Endothelial cell of umbilical vein (primary cell): ENCODE measurements at regions not wholly inside any gene's neighbourhood (a gene's known extent, or its start where the extent isn't known, plus 50 kb on each side); places are given as distances from the start of the nearest gene placed in this dataset.

Experiments used
- BruUV-seq: library from RNA; stranded (reverse); fragments of 400-500 nt; replicated peaks from 2 replicates; lab custom pipeline; 2021; lab: Mats Ljungman, UMichigan
- CTCF ChIA-PET: fragments of 300-600, 350-600 bp; sonication (Branson Sonifier 250); formaldehyde crosslinking; loops from one replicate; lab custom pipeline; 2021; ENCODE audit warnings: antibody characterized with exemption, inconsistent platforms; lab: Charles Lee
- POLR2A ChIA-PET: fragments of 300-600, 350-600 bp; sonication (Branson Sonifier 250); formaldehyde crosslinking; loops from one replicate; lab custom pipeline; 2021; ENCODE audit warnings: antibody characterized with exemption, inconsistent platforms; lab: Charles Lee
- DNase-seq: peaks from one replicate; pipeline ENCODE4 v3.0.0-alpha.2; 2011; ENCODE audit warnings: low read depth, low spot score
- FAIRE-seq: peaks from 2 replicates; lab custom pipeline; 2011; peaks lifted over from hg19 to GRCh38; lab: Jason Lieb, UNC
- H2AFZ ChIP-seq: 2 replicates; pipeline ENCODE4 v1.6.0; 2012; ENCODE audit warnings: low read depth, low read length, control low read depth, inconsistent platforms
- H3K27ac ChIP-seq: 2 replicates; pipeline ENCODE4 v1.5.1; 2011; ENCODE audit warnings: low read depth, mild to moderate bottlenecking, control low read depth, low read length, moderate library complexity; ENCODE audit not compliant: insufficient read depth
- H3K27me3 ChIP-seq, 2 experiments: 2 replicates each; pipeline versions ENCODE4 v1.6.0 to v1.6.1; 2011; ENCODE audit warnings: low read length in 2 of 2, mixed read lengths in 1 of 2; ENCODE audit not compliant: control insufficient read depth in 2 of 2, insufficient read depth in 2 of 2
- H3K36me3 ChIP-seq, 2 experiments: 2 replicates in 1 of 2; 3 replicates in 1 of 2; pipeline ENCODE4 v1.5.1; 2011; ENCODE audit warnings: low read length in 2 of 2, mild to moderate bottlenecking in 1 of 2, moderate library complexity in 1 of 2; ENCODE audit not compliant: control insufficient read depth in 2 of 2, insufficient read depth in 2 of 2; ENCODE audit errors: extremely low read depth in 1 of 2
- H3K4me1 ChIP-seq: 3 replicates; pipeline ENCODE4 v1.5.1; 2011; ENCODE audit warnings: mild to moderate bottlenecking, low read length; ENCODE audit not compliant: control insufficient read depth, insufficient read depth; ENCODE audit errors: extremely low read depth
- H3K4me2 ChIP-seq: 2 replicates; pipeline ENCODE4 v1.6.1; 2011; ENCODE audit warnings: low read length, control low read depth, mixed read lengths; ENCODE audit not compliant: insufficient read depth
- H3K4me3 ChIP-seq, 3 experiments: fragments of 200-600 bp in 1 of 3; sonication (generic), shearing (Covaris generic) in 1 of 3; replicated peaks in 1 of 3; 2 replicates each; pipeline ENCODE4 v1.5.1; 2011 to 2016; ENCODE audit warnings: control low read depth in 3 of 3, low read length in 3 of 3, mild to moderate bottlenecking in 2 of 3, inconsistent platforms in 1 of 3, low read depth in 1 of 3, moderate library complexity in 1 of 3; ENCODE audit not compliant: insufficient read depth in 1 of 3
- H3K79me2 ChIP-seq: 2 replicates; pipeline ENCODE4 v1.6.0; 2012; ENCODE audit warnings: low read length, inconsistent platforms; ENCODE audit not compliant: control insufficient read depth, insufficient read depth
- H3K9ac ChIP-seq: replicated peaks from 2 replicates; pipeline ENCODE3; 2011; ENCODE audit warnings: low read length, control low read depth; ENCODE audit not compliant: insufficient read depth; ENCODE audit errors: extremely low read depth
- H3K9me1 ChIP-seq: replicated peaks from 3 replicates; pipeline ENCODE4 v1.6.0; 2011; ENCODE audit warnings: mild to moderate bottlenecking, low read length; ENCODE audit not compliant: control insufficient read depth, insufficient read depth; ENCODE audit errors: extremely low read depth
- H3K9me3 ChIP-seq: replicated peaks from 2 replicates; pipeline ENCODE4 v1.5.1; 2012; ENCODE audit warnings: low read length, inconsistent platforms; ENCODE audit not compliant: control insufficient read depth, insufficient read depth
- H4K20me1 ChIP-seq: replicated peaks from 2 replicates; pipeline ENCODE3; 2011; ENCODE audit warnings: mild to moderate bottlenecking, low read length; ENCODE audit not compliant: control insufficient read depth, insufficient read depth; ENCODE audit errors: extremely low read depth
- CTCF ChIP-seq, 2 donors: IDR thresholded peaks; 1 replicate in 1 of 2; 2 replicates in 1 of 2; pipeline ENCODE4 v1.5.1; 2011; ENCODE audit warnings: low read length in 2 of 2, mild to moderate bottlenecking in 2 of 2, moderate library complexity in 2 of 2, control low read depth in 1 of 2, inconsistent platforms in 1 of 2, low read depth in 1 of 2; ENCODE audit not compliant: insufficient read depth in 1 of 2; ENCODE audit errors: extremely low read depth in 1 of 2
- EZH2 ChIP-seq: IDR thresholded peaks from 2 replicates; pipeline ENCODE4 v1.6.1; 2012; ENCODE audit warnings: borderline replicate concordance, low read depth, mild to moderate bottlenecking, moderate library complexity, low read length, inconsistent platforms; ENCODE audit not compliant: severe bottlenecking
- FOS ChIP-seq: IDR thresholded peaks from 2 replicates; pipeline ENCODE4 v1.6.1; 2011; ENCODE audit warnings: mild to moderate bottlenecking, low read length, moderate library complexity, borderline replicate concordance; ENCODE audit not compliant: insufficient read depth
- GATA2 ChIP-seq: IDR thresholded peaks from 2 replicates; pipeline ENCODE4 v1.7.0; 2011; ENCODE audit warnings: low read depth, mild to moderate bottlenecking, moderate library complexity, mixed read lengths, low read length; ENCODE audit not compliant: insufficient read length, insufficient read depth
- JUN ChIP-seq: IDR thresholded peaks from 2 replicates; pipeline ENCODE4 v1.6.1; 2011; ENCODE audit warnings: borderline replicate concordance, low read depth; ENCODE audit not compliant: insufficient read length, insufficient read depth
- MYC ChIP-seq: IDR thresholded peaks from one replicate; pipeline ENCODE4 v1.6.1; 2011; ENCODE audit warnings: mild to moderate bottlenecking, low read depth, low read length
- POLR2A ChIP-seq: IDR thresholded peaks from 2 replicates; pipeline ENCODE4 v1.6.1; 2012; ENCODE audit warnings: low read depth, mild to moderate bottlenecking, control low read depth, low read length
- POLR2AphosphoS5 ChIP-seq: IDR thresholded peaks from 2 replicates; pipeline ENCODE4 v1.6.1; 2012; ENCODE audit warnings: low read depth, mild to moderate bottlenecking, control low read depth, low read length, moderate library complexity; ENCODE audit not compliant: insufficient read depth
- dilution Hi-C: fragments of 300-500 bp; cut with MboI; formaldehyde crosslinking; loops from one replicate; pipeline ENCODE4 v1.15.0; 2019; ENCODE audit warnings: low sequenced_read_pairs; ENCODE audit not compliant: extremely low pct_ligation_motif_present
- intact Hi-C: fragments of 100-400 bp; cut with micrococcal nuclease; formaldehyde crosslinking; loops from one replicate; pipeline ENCODE4 v1.10.0; 2022
- TF ChIP-seq, protein P1 (sequence below): IDR thresholded peaks from 2 replicates; pipeline ENCODE4 v1.6.1; 2011; ENCODE audit not compliant: insufficient read depth, insufficient read length

DNA sequence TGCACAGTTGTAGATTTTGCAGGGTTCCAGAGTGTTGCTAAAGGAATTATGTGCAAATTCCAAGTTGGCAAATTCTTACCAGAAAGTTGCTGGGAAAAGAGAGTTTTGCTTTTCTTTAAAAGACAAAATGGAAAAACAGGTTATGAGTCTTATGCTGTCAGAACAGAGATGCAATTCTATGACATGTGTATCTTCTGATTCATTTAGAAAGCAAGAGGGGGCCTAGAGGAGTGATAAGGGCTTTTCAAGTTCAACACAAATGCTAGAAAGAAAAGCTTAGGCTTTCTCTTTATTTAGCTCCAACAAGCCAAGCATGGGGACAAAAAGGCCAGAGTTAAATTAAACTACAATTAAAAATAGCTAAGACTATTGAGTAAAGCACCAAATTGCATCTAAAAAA is 72.4 kb upstream of the GATB start:
- Histone ChIP-seq H3K9me1 (no peaks in the 10 kb centered on the region), H2AFZ (no peak overlapping the region), H3K9ac (no peak overlapping the region), H3K27me3 (peaks cover 0 to 3% of the 10 kb centered on the region in 2 experiments), H3K4me2 (no peak overlapping the region), H3K9me3 (no peaks in the 10 kb centered on the region), H3K4me3 (no peak overlapping the region), H4K20me1 (no peaks in the 10 kb centered on the region), H3K36me3 (no peaks in the 10 kb centered on the region), H3K4me1 (no peaks in the 10 kb centered on the region), H3K79me2 (no peaks in the 10 kb centered on the region), H3K27ac (no peak overlapping the region)
- no TSS peak for BruUV-seq
- DNase-seq (no peak), FAIRE-seq (no peak)
- POLR2A ChIA-PET = no interaction called here
- CTCF ChIA-PET = interaction anchor here (0.8 to 1.2 kb wide), 3 partner anchors 11 to 30 kb away, joined by 3 read pairs; no protein-coding TSS in a partner anchor
- dilution Hi-C loops = no loop called here
- TF ChIP-seq GATA2 = no peak
- TF ChIP-seq, protein P1, sequence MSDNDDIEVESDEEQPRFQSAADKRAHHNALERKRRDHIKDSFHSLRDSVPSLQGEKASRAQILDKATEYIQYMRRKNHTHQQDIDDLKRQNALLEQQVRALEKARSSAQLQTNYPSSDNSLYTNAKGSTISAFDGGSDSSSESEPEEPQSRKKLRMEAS = no peak
- no peak for TF ChIP-seq EZH2
- TF ChIP-seq POLR2A = no peak
- no peak for TF ChIP-seq JUN
- intact Hi-C loops = no loop called here

- peaks cover 0 to 3% of the 10 kb centered on the region in 2 experiments for H3K27me3 ChIP-seq
- H3K9me1 ChIP-seq = no peaks in the 10 kb centered on the region
- BruUV-seq = no TSS peak
- ChIA-PET POLR2A (no interaction called here), CTCF (no interaction called here)
- H3K9ac ChIP-seq = no peak overlapping the region
- H3K27ac ChIP-seq = no peak overlapping the region
- H4K20me1 ChIP-seq = no peaks in the 10 kb centered on the region
- TF ChIP-seq MYC (no peak), CTCF (IDR thresholded peaks at IDR 0.05; ENCODE audit: extremely low read depth in 1 of 2, insufficient read depth in 1 of 2, low read depth in 1 of 2, low read length in 2 of 2) (no peak), POLR2AphosphoS5 (no peak), FOS (no peak), POLR2A (no peak), JUN (no peak), GATA2 (no peak), EZH2 (no peak)
- TF ChIP-seq, protein P1 = no peak
- no peaks in the 10 kb centered on the region for H3K4me1 ChIP-seq
- FAIRE-seq = no peak
- H3K4me3 ChIP-seq = no peak overlapping the region
- no peak overlapping the region for H3K4me2 ChIP-seq
- H3K9me3 ChIP-seq = no peaks in the 10 kb centered on the region
- H3K79me2 ChIP-seq = no peaks in the 10 kb centered on the region
- dilution Hi-C loops (no loop called here), intact Hi-C loops (no loop called here)
- H2AFZ ChIP-seq = no peak overlapping the region
- no peaks in the 10 kb centered on the region for H3K36me3 ChIP-seq
- no peak for DNase-seq
These were observed 70.7 kb upstream of the GATB start for GRCh38 chr4:151831526-151831925.
